SU-DHL-6 (cell line): ENCODE measurements at regions not wholly inside any gene's neighbourhood (a gene's known extent, or its start where the extent isn't known, plus 50 kb on each side); places are given as distances from the start of the nearest gene placed in this dataset.

Source experiments
- H2AFZ ChIP-seq: fragments of 200-600 bp; sonication (generic); 2 replicates; pipeline ENCODE4 v1.6.1; 2014; ENCODE audit warnings: low read depth, mild to moderate bottlenecking, moderate library complexity, mixed read lengths, antibody characterized with exemption, low read length; ENCODE audit not compliant: severe bottlenecking
- H3F3A ChIP-seq: fragments of 200-600 bp; shearing (Covaris generic); 2 replicates; pipeline ENCODE4 v1.6.0; 2016; ENCODE audit warnings: antibody characterized with exemption, mild to moderate bottlenecking; ENCODE audit not compliant: insufficient read depth
- H3K27ac ChIP-seq: fragments of 200-600 bp; sonication (generic); 2 replicates; pipeline ENCODE4 v1.5.1; 2016; ENCODE audit warnings: low read depth, mild to moderate bottlenecking, low read length, moderate library complexity, mixed read lengths
- H3K27me3 ChIP-seq: fragments of 200-600 bp; sonication (generic), shearing (Covaris generic); 2 replicates; pipeline ENCODE4 v1.6.0; 2014; ENCODE audit warnings: mild to moderate bottlenecking, low read length
- H3K36me3 ChIP-seq: fragments of 200-600 bp; sonication (generic); 2 replicates; pipeline ENCODE4 v1.6.1; 2014; ENCODE audit warnings: mild to moderate bottlenecking, low read length, mixed read lengths
- H3K4me2 ChIP-seq: fragments of 300-600, 200-600 bp; shearing (Covaris generic), sonication (generic); 2 replicates; pipeline ENCODE4 v1.6.0; 2014; ENCODE audit warnings: low read length, low read depth, mild to moderate bottlenecking; ENCODE audit not compliant: poor library complexity, severe bottlenecking
- H3K4me3 ChIP-seq: fragments of 200-600 bp; sonication (generic); 2 replicates; pipeline ENCODE4 v1.5.1; 2014; ENCODE audit warnings: antibody characterized with exemption, low read length, mild to moderate bottlenecking, mixed read lengths; ENCODE audit not compliant: insufficient read depth, poor library complexity, severe bottlenecking
- H3K79me2 ChIP-seq: fragments of 200-600 bp; sonication (generic); 2 replicates; pipeline ENCODE4 v1.6.1; 2014; ENCODE audit warnings: mild to moderate bottlenecking, low read length, moderate library complexity; ENCODE audit not compliant: insufficient read depth
- H3K9ac ChIP-seq: fragments of 200-600 bp; sonication (generic); 2 replicates; pipeline ENCODE4 v1.7.0; 2014; ENCODE audit warnings: mild to moderate bottlenecking, low read length
- H3K9me2 ChIP-seq: fragments of 200-600 bp; sonication (generic); replicated peaks from 2 replicates; pipeline ENCODE4 v1.6.1; 2014; ENCODE audit warnings: low read length; ENCODE audit not compliant: insufficient read depth
- H3K9me3 ChIP-seq: fragments of 200-600 bp; sonication (generic); 2 replicates; pipeline ENCODE4 v1.6.1; 2014; ENCODE audit warnings: low read length, mixed read lengths; ENCODE audit not compliant: insufficient read depth
- H4K20me1 ChIP-seq: fragments of 200-600 bp; sonication (generic); 2 replicates; pipeline ENCODE4 v1.6.1; 2014; ENCODE audit warnings: low read depth, mild to moderate bottlenecking, antibody characterized with exemption, low read length, moderate library complexity, mixed read lengths
- CTCF ChIP-seq: fragments of 200-600 bp; sonication (generic); IDR thresholded peaks from one replicate; pipeline ENCODE4 v1.5.1; 2017; ENCODE audit warnings: antibody characterized with exemption, mild to moderate bottlenecking, low read length, moderate library complexity; ENCODE audit not compliant: insufficient read depth, poor library complexity, severe bottlenecking
- EZH2phosphoT487 ChIP-seq: fragments of 200-600 bp; sonication (generic), shearing (Covaris generic); conservative IDR thresholded peaks from 2 replicates; pipeline ENCODE4 v1.6.1; 2018; ENCODE audit warnings: mild to moderate bottlenecking, antibody characterized with exemption, low read length, moderate library complexity, mixed read lengths

- Histone ChIP-seq H3K9me2 (no peaks in the 10 kb centered on the region), H3K4me2 (no peak overlapping the region), H3K36me3 (no peaks in the 10 kb centered on the region), H3K9ac (no peak overlapping the region), H3K4me3 (no peak overlapping the region), H3K79me2 (no peaks in the 10 kb centered on the region), H3K27ac (no peak overlapping the region), H3F3A (no peaks in the 10 kb centered on the region), H3K27me3 (no peaks in the 10 kb centered on the region), H4K20me1 (no peaks in the 10 kb centered on the region), H2AFZ (no peak overlapping the region), H3K9me3 (no peaks in the 10 kb centered on the region)
- TF ChIP-seq EZH2phosphoT487 = no peak
- no peak for TF ChIP-seq CTCF
These were observed 99.5 kb upstream of the SLC66A3 start for GRCh38 chr2:11055679-11056215.

- Histone ChIP-seq H3K27ac (no peak overlapping the region), H3F3A (no peaks in the 10 kb centered on the region), H3K9ac (no peak overlapping the region), H3K79me2 (no peaks in the 10 kb centered on the region), H2AFZ (no peak overlapping the region), H3K9me3 (no peaks in the 10 kb centered on the region), H3K4me3 (no peak overlapping the region), H3K4me2 (no peak overlapping the region), H3K36me3 (no peaks in the 10 kb centered on the region), H3K9me2 (no peaks in the 10 kb centered on the region), H4K20me1 (no peaks in the 10 kb centered on the region), H3K27me3 (no peaks in the 10 kb centered on the region)
- TF ChIP-seq CTCF (no peak), EZH2phosphoT487 (no peak)
These were observed 98.7 kb upstream of the SLC66A3 start for GRCh38 chr2:11056614-11057013.

- H3K4me2 ChIP-seq = no peak overlapping the region
- TF ChIP-seq CTCF (no peak), EZH2phosphoT487 (no peak)
- H4K20me1 ChIP-seq = no peaks in the 10 kb centered on the region
- H3K79me2 ChIP-seq = no peaks in the 10 kb centered on the region
- no peak overlapping the region for H3K4me3 ChIP-seq
- H3F3A ChIP-seq = no peaks in the 10 kb centered on the region
- H2AFZ ChIP-seq = no peak overlapping the region
- H3K27me3 ChIP-seq = no peaks in the 10 kb centered on the region
- no peaks in the 10 kb centered on the region for H3K9me2 ChIP-seq
- H3K36me3 ChIP-seq = no peaks in the 10 kb centered on the region
- no peak overlapping the region for H3K27ac ChIP-seq
- H3K9ac ChIP-seq = no peak overlapping the region
- H3K9me3 ChIP-seq = no peaks in the 10 kb centered on the region
These were observed 98.2 kb upstream of the SLC66A3 start for GRCh38 chr2:11057031-11057430.
